ENCODE measurements at regions not wholly inside any gene's neighbourhood (a gene's known extent, or its start where the extent isn't known, plus 50 kb on each side); places are given as distances from the start of the nearest gene placed in this dataset.

DNA sequence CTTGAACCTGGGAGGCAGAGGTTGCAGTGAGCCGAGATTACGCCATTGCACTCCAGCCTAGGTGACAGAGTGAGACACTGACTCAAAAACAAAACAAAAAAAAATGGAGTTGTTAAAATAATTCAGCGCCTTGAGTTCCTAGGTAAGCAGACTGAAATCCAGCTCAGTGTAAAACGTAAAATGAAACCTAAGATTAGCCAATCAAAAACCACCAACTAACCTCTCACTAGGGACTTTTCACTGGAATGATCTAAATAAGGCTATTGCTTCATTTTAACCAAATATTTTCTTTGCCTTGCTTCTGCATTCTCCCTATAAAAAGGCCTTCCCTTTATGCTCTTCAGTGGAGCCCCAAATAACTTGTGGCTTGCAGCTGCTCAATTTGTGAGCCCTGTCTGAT is 91.6 kb upstream of the HIF1A start:
- H3K9me2 ChIP-seq (ENCODE audit: insufficient read depth): no peaks in the 10 kb centered on the region
- intact Hi-C loops (cut with micrococcal nuclease): no loop called here
- DNase-seq (ENCODE audit: low read depth, low spot score) (no peak), ATAC-seq (no peak)
- H3K9ac ChIP-seq (ENCODE audit: low read length): no peak overlapping the region
- POLR2A ChIA-PET: no interaction called here
- H3K4me2 ChIP-seq (ENCODE audit: low read length): no peak overlapping the region
- H3K9me3 ChIP-seq (ENCODE audit: control insufficient read depth in 1 of 2, insufficient read depth in 1 of 2, low read depth in 1 of 2, low read length in 2 of 2): no peaks in the 10 kb centered on the region
- TF ChIP-seq POLR2AphosphoS5 (IDR thresholded peaks at IDR 0.05; ENCODE audit: low read depth, low read length) (no peak), EZH2 (IDR thresholded peaks at IDR 0.05) (no peak), TCF7L2 (IDR thresholded peaks at IDR 0.05; ENCODE audit: borderline replicate concordance, extremely low read depth, insufficient read depth, insufficient read length) (no peak), ZFX (IDR thresholded peaks at IDR 0.05) (no peak), CEBPB (IDR thresholded peaks at IDR 0.05; ENCODE audit: low read depth) (no peak), YY1 (IDR thresholded peaks at IDR 0.05; ENCODE audit: extremely low read depth, insufficient replicate concordance, low read depth, low read length) (no peak), JUND (IDR thresholded peaks at IDR 0.05) (no peak), SP1 (IDR thresholded peaks at IDR 0.05; ENCODE audit: low read depth) (no peak), FOSL1 (IDR thresholded peaks at IDR 0.05; ENCODE audit: low read depth) (no peak), ZNF274 (IDR thresholded peaks at IDR 0.05; ENCODE audit: low read depth, low read length) (no peak), SIN3A (IDR thresholded peaks at IDR 0.05; ENCODE audit: low read depth) (no peak), ELF1 (IDR thresholded peaks at IDR 0.05; ENCODE audit: borderline replicate concordance, low read depth) (no peak)
- TF ChIP-seq, protein P1, sequence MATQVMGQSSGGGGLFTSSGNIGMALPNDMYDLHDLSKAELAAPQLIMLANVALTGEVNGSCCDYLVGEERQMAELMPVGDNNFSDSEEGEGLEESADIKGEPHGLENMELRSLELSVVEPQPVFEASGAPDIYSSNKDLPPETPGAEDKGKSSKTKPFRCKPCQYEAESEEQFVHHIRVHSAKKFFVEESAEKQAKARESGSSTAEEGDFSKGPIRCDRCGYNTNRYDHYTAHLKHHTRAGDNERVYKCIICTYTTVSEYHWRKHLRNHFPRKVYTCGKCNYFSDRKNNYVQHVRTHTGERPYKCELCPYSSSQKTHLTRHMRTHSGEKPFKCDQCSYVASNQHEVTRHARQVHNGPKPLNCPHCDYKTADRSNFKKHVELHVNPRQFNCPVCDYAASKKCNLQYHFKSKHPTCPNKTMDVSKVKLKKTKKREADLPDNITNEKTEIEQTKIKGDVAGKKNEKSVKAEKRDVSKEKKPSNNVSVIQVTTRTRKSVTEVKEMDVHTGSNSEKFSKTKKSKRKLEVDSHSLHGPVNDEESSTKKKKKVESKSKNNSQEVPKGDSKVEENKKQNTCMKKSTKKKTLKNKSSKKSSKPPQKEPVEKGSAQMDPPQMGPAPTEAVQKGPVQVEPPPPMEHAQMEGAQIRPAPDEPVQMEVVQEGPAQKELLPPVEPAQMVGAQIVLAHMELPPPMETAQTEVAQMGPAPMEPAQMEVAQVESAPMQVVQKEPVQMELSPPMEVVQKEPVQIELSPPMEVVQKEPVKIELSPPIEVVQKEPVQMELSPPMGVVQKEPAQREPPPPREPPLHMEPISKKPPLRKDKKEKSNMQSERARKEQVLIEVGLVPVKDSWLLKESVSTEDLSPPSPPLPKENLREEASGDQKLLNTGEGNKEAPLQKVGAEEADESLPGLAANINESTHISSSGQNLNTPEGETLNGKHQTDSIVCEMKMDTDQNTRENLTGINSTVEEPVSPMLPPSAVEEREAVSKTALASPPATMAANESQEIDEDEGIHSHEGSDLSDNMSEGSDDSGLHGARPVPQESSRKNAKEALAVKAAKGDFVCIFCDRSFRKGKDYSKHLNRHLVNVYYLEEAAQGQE (IDR thresholded peaks at IDR 0.05; ENCODE audit: low read depth): no peak
- TF ChIP-seq, protein P2, sequence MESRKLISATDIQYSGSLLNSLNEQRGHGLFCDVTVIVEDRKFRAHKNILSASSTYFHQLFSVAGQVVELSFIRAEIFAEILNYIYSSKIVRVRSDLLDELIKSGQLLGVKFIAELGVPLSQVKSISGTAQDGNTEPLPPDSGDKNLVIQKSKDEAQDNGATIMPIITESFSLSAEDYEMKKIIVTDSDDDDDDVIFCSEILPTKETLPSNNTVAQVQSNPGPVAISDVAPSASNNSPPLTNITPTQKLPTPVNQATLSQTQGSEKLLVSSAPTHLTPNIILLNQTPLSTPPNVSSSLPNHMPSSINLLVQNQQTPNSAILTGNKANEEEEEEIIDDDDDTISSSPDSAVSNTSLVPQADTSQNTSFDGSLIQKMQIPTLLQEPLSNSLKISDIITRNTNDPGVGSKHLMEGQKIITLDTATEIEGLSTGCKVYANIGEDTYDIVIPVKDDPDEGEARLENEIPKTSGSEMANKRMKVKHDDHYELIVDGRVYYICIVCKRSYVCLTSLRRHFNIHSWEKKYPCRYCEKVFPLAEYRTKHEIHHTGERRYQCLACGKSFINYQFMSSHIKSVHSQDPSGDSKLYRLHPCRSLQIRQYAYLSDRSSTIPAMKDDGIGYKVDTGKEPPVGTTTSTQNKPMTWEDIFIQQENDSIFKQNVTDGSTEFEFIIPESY (IDR thresholded peaks at IDR 0.05; ENCODE audit: extremely low read depth, insufficient replicate concordance, low read length): no peak
- BruUV-seq (replicated peaks): no TSS peak
- no peaks in the 10 kb centered on the region for H4K20me1 ChIP-seq (ENCODE audit: insufficient read depth)
- H3K27me3 ChIP-seq (ENCODE audit: insufficient read depth, low read length): no peaks in the 10 kb centered on the region
- RAD21 ChIA-PET (ENCODE audit: low non-redundant PET in 1 of 2, low total read pairs in 2 of 2, uncharacterized antibody in 2 of 2, unreplicated experiment in 2 of 2): no interaction called here
- H3K4me3 ChIP-seq (replicated peaks in 1 of 2; ENCODE audit: low read depth in 1 of 2, low read length in 2 of 2): no peak overlapping the region
- no peak overlapping the region for H3K27ac ChIP-seq (ENCODE audit: low read depth, low read length)
- no peaks in the 10 kb centered on the region for H3K79me2 ChIP-seq (ENCODE audit: insufficient read depth, low read length)
- no peaks in the 10 kb centered on the region for H3K36me3 ChIP-seq (ENCODE audit: control insufficient read depth in 1 of 2, insufficient read depth in 2 of 2, low read length in 2 of 2)
- H2AFZ ChIP-seq (ENCODE audit: low read depth, low read length, poor library complexity, severe bottlenecking): no peak overlapping the region
- peaks cover 9 to 22% of the 10 kb centered on the region in 2 experiments; a peak in 3 of 4 replicates for H3K4me1 ChIP-seq (ENCODE audit: control insufficient read depth in 1 of 2, insufficient read depth in 2 of 2, low read length in 2 of 2)
- CTCF ChIA-PET: no interaction called here
